ENCODE measurements at regions not wholly inside any gene's neighbourhood (a gene's known extent, or its start where the extent isn't known, plus 50 kb on each side); places are given as distances from the start of the nearest gene placed in this dataset.

- Histone ChIP-seq H3K23ac (ENCODE audit: insufficient read length, low read depth, low read length) (no peak overlapping the region), H3K56ac (ENCODE audit: insufficient read length, low read depth, low read length) (no peak overlapping the region), H4K91ac (ENCODE audit: insufficient read length, low read depth, low read length) (no peak overlapping the region), H2AK5ac (ENCODE audit: insufficient read length, low read length) (no peak overlapping the region), H2BK15ac (ENCODE audit: low read depth, low read length) (no peak overlapping the region), H3K79me1 (ENCODE audit: insufficient read depth, low read depth, low read length, poor library complexity, severe bottlenecking) (no peaks in the 10 kb centered on the region), H2BK20ac (ENCODE audit: low read depth, low read length, poor library complexity, severe bottlenecking) (no peak overlapping the region), H3K4me1 (ENCODE audit: insufficient read depth, low read length) (no peaks in the 10 kb centered on the region), H3T11ph (ENCODE audit: low read length) (no peak overlapping the region), H3K27me3 (ENCODE audit: insufficient read depth, low read length) (no peaks in the 10 kb centered on the region), H4K5ac (ENCODE audit: insufficient read length, low read depth, low read length) (no peak overlapping the region), H2BK12ac (ENCODE audit: insufficient read length, low read depth, low read length) (no peak overlapping the region), H4K8ac (replicated peaks; ENCODE audit: insufficient read length, low read depth, low read length) (no peak overlapping the region), H3K4me2 (ENCODE audit: insufficient read depth, insufficient read length, low read length) (no peak overlapping the region), H3K23me2 (ENCODE audit: insufficient read length, low read depth, low read length, poor library complexity, severe bottlenecking) (no peaks in the 10 kb centered on the region), H3K79me2 (ENCODE audit: insufficient read depth, low read length) (no peaks in the 10 kb centered on the region), H2BK120ac (ENCODE audit: low read depth, low read length, poor library complexity, severe bottlenecking) (no peak overlapping the region), H4K20me1 (ENCODE audit: control insufficient read depth, insufficient read depth, insufficient read length) (no peaks in the 10 kb centered on the region), H3K18ac (ENCODE audit: insufficient read length, low read depth, low read length) (no peak overlapping the region), H3K14ac (ENCODE audit: insufficient read depth, low read length) (no peak overlapping the region), H3K9me3 (ENCODE audit: control insufficient read depth, low read depth, low read length) (no peaks in the 10 kb centered on the region), H2AFZ (ENCODE audit: low read length) (no peak overlapping the region), H3K27ac (ENCODE audit: insufficient read length, low read depth, low read length) (no peak overlapping the region), H3K9ac (ENCODE audit: extremely low read depth, insufficient read length, low read length) (no peak overlapping the region), H3K4ac (ENCODE audit: low read depth, low read length) (no peak overlapping the region), H2BK5ac (ENCODE audit: insufficient read length, low read length) (no peak overlapping the region)
- Mint-ChIP-seq H3K36me3 (ENCODE audit: insufficient read depth in 1 of 3, low read depth in 3 of 3) (no peaks in the 10 kb centered on the region; a peak in 1 of 7 replicates), H3K9me3 (peaks cover 4 to 6% of the 10 kb centered on the region in 2 experiments; a peak in 3 of 5 replicates), H3K27me3 (ENCODE audit: low read depth) (no peaks in the 10 kb centered on the region), H3K4me3 (no peak overlapping the region), H3K27ac (no peak overlapping the region), H3K4me1 (no peaks in the 10 kb centered on the region)
- DNase-seq, result no peak
- no peak for TF ChIP-seq CTCF (conservative IDR thresholded peaks at IDR 0.05)
- no CpG with 5 or more reads among the region's 1 CpG for WGBS (ENCODE audit: extremely low coverage, insufficient read length, low lambda C conversion rate)
These were observed 780.6 kb downstream of the INHBA start for GRCh38 chr7:40922316-40922670.

All from H9 (cell line).